ENCODE measurements at regions not wholly inside any gene's neighbourhood (a gene's known extent, or its start where the extent isn't known, plus 50 kb on each side); places are given as distances from the start of the nearest gene placed in this dataset.

DNA sequence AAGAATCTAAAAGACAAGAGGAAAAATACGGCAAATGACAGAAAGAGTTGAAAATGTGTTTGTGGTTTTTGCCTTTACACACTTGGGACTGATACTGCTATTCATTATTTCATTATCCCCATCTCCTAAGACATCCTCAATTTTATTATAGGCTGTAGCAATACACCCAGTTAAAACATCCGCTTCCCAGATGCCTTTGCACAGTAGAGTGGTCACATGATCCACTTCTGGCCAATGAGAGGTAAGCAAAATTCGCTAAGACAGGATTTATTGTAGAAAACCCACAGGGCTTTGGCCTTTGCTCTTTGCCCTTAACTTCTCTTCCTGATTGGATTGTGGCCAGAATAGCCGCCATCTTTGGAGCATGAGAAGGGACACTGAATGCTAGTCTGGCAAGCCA is 53.2 kb upstream of the BOC start:
- DNase-seq (ENCODE audit: low spot score): no peak
- TF ChIP-seq, protein P1, sequence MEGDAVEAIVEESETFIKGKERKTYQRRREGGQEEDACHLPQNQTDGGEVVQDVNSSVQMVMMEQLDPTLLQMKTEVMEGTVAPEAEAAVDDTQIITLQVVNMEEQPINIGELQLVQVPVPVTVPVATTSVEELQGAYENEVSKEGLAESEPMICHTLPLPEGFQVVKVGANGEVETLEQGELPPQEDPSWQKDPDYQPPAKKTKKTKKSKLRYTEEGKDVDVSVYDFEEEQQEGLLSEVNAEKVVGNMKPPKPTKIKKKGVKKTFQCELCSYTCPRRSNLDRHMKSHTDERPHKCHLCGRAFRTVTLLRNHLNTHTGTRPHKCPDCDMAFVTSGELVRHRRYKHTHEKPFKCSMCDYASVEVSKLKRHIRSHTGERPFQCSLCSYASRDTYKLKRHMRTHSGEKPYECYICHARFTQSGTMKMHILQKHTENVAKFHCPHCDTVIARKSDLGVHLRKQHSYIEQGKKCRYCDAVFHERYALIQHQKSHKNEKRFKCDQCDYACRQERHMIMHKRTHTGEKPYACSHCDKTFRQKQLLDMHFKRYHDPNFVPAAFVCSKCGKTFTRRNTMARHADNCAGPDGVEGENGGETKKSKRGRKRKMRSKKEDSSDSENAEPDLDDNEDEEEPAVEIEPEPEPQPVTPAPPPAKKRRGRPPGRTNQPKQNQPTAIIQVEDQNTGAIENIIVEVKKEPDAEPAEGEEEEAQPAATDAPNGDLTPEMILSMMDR (IDR thresholded peaks at IDR 0.05; ENCODE audit: extremely low read depth, missing control alignments): no peak
